ENCODE measurements at regions not wholly inside any gene's neighbourhood (a gene's known extent, or its start where the extent isn't known, plus 50 kb on each side); places are given as distances from the start of the nearest gene placed in this dataset.

DNA sequence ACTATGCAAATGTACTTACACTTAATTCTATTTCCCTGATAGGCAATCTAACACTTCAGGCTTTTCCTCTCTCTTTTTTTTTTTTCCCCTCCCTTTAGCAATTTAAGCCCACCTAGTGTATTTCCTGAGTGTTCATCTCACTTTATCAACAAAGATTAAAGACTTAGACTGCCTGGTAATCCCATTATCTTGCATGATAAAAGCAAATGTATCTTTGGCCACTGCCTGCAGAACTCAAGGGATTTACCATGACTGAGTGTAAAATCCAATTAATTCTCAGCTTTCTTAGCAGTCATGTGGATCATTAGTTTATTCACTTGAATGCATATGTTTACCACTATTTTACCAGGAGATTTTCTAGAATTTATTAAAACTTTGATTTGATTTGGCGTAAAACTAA lies 1102.2 kb upstream of the GYPC start:
- TF ChIP-seq, protein P1, sequence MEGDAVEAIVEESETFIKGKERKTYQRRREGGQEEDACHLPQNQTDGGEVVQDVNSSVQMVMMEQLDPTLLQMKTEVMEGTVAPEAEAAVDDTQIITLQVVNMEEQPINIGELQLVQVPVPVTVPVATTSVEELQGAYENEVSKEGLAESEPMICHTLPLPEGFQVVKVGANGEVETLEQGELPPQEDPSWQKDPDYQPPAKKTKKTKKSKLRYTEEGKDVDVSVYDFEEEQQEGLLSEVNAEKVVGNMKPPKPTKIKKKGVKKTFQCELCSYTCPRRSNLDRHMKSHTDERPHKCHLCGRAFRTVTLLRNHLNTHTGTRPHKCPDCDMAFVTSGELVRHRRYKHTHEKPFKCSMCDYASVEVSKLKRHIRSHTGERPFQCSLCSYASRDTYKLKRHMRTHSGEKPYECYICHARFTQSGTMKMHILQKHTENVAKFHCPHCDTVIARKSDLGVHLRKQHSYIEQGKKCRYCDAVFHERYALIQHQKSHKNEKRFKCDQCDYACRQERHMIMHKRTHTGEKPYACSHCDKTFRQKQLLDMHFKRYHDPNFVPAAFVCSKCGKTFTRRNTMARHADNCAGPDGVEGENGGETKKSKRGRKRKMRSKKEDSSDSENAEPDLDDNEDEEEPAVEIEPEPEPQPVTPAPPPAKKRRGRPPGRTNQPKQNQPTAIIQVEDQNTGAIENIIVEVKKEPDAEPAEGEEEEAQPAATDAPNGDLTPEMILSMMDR (IDR thresholded peaks at IDR 0.05): no peak
- TF ChIP-seq POLR2A (IDR thresholded peaks at IDR 0.05) (no peak), POLR2AphosphoS5 (IDR thresholded peaks at IDR 0.05) (no peak)
